ENCODE measurements at regions not wholly inside any gene's neighbourhood (a gene's known extent, or its start where the extent isn't known, plus 50 kb on each side); places are given as distances from the start of the nearest gene placed in this dataset.
A peak's percentile ranks its signal among the peaks of the same experiment; 100 is the strongest.
"Not testable (repeated sequence)": the region's sequence is repeated elsewhere in the genome, so short reads cannot be mapped to it uniquely, and the experiment has no call there.

- DNase-seq: no peak
These were observed 246.1 kb downstream of the MSX2 start for GRCh38 chr5:174970502-174970901.

- no peak for DNase-seq
These were observed 229.5 kb downstream of the MSX2 start for GRCh38 chr5:174953871-174954270.

GRCh38 chr5:174951151-174951780 lies 226.9 kb downstream of the MSX2 start:
- DNase-seq: peak; percentile 37

- no peak for DNase-seq
These were observed 223.2 kb downstream of the MSX2 start for GRCh38 chr5:174947548-174947947.

- no peak for DNase-seq
These were observed 221.5 kb downstream of the MSX2 start for GRCh38 chr5:174945853-174946252.

- no peak for DNase-seq
These were observed 219.4 kb downstream of the MSX2 start for GRCh38 chr5:174943785-174944184.

GRCh38 chr5:174943002-174943401 lies 218.6 kb downstream of the MSX2 start:
- DNase-seq: not testable (repeated sequence)

- DNase-seq: no peak
These were observed 213.1 kb downstream of the MSX2 start for GRCh38 chr5:174937201-174938123.

- no peak for DNase-seq
These were observed 211.6 kb downstream of the MSX2 start for GRCh38 chr5:174935854-174936474.

- not testable (repeated sequence) for DNase-seq
These were observed 206.7 kb downstream of the MSX2 start for GRCh38 chr5:174931033-174931432.

GRCh38 chr5:174925586-174925985 lies 201.2 kb downstream of the MSX2 start:
- DNase-seq: no peak

- no peak for DNase-seq
These were observed 198.6 kb downstream of the MSX2 start for GRCh38 chr5:174922955-174923354.

GRCh38 chr5:174920906-174921550 lies 196.6 kb downstream of the MSX2 start:
- DNase-seq: no peak

- DNase-seq: no peak
These were observed 195.0 kb downstream of the MSX2 start for GRCh38 chr5:174919351-174919750.

GRCh38 chr5:174918655-174919054 lies 194.3 kb downstream of the MSX2 start:
- no peak for DNase-seq

- DNase-seq: no peak
These were observed 193.7 kb downstream of the MSX2 start for GRCh38 chr5:174917976-174918554.

- not testable (repeated sequence) for DNase-seq
These were observed 193.1 kb downstream of the MSX2 start for GRCh38 chr5:174917435-174917834.

GRCh38 chr5:174916924-174917323 lies 192.5 kb downstream of the MSX2 start:
- DNase-seq: not testable (repeated sequence)

- no peak for DNase-seq
These were observed 191.8 kb downstream of the MSX2 start for GRCh38 chr5:174916227-174916626.

- DNase-seq: no peak
These were observed 186.7 kb downstream of the MSX2 start for GRCh38 chr5:174911118-174911517.

GRCh38 chr5:174910245-174910737 lies 185.9 kb downstream of the MSX2 start:
- no peak for DNase-seq

GRCh38 chr5:174903172-174903732 lies 178.9 kb downstream of the MSX2 start:
- DNase-seq: no peak
